ENCODE measurements at regions not wholly inside any gene's neighbourhood (a gene's known extent, or its start where the extent isn't known, plus 50 kb on each side); places are given as distances from the start of the nearest gene placed in this dataset.

DNA sequence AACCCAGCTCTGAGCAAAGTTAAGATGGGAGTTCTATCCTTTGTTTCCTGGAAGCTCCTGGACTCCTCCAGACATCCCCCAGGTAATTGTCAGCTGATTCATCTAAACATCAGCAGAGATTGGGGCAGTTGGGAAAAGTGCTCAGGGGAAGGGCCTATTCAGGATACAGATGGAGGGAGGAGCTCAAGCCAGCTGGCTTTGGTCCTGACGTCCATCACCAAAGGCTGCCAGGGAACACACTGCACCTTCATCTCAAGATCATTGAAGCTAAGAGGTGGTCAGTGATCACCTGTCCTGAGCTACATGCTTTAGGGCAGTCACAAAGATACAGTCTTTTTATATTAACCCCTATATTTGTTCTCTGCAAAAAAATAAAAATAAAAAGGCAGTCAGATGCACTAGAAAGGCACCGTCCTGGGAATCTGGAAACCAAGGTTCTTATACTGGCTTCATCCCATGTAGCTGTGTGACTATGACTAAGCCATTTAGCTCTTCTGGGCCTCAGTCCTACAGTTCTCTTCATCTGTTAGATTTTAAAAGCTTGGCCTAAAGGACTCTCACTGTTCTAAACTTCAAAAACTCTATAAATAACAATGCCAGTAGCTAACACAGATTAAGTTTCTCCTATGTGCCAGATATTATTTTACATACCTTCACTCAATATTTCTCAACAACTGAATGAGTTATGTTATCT lies 446.5 kb downstream of the BCL11A start:
- ATAC-seq: no peak
- TF ChIP-seq ZNF565 (CRISPR knock-in tag; conservative IDR thresholded peaks at IDR 0.05; ENCODE audit: low read depth): no peak
- no peak for TF ChIP-seq ARNTL (CRISPR knock-in tag; IDR thresholded peaks at IDR 0.05; ENCODE audit: borderline replicate concordance, low read depth)
- no peak for TF ChIP-seq PPARA (CRISPR knock-in tag; IDR thresholded peaks at IDR 0.05; ENCODE audit: borderline replicate concordance)
- TF ChIP-seq RARB (CRISPR knock-in tag; IDR thresholded peaks at IDR 0.05): no peak
- no peak for TF ChIP-seq ZC3H10 (CRISPR knock-in tag; IDR thresholded peaks at IDR 0.05)
- no peak for TF ChIP-seq OSR1 (CRISPR knock-in tag; IDR thresholded peaks at IDR 0.05)
- no peak for TF ChIP-seq CSDC2 (CRISPR knock-in tag; IDR thresholded peaks at IDR 0.05)
- no peak for TF ChIP-seq BACH2 (CRISPR knock-in tag; IDR thresholded peaks at IDR 0.05; ENCODE audit: borderline replicate concordance)
- TF ChIP-seq, protein P1, sequence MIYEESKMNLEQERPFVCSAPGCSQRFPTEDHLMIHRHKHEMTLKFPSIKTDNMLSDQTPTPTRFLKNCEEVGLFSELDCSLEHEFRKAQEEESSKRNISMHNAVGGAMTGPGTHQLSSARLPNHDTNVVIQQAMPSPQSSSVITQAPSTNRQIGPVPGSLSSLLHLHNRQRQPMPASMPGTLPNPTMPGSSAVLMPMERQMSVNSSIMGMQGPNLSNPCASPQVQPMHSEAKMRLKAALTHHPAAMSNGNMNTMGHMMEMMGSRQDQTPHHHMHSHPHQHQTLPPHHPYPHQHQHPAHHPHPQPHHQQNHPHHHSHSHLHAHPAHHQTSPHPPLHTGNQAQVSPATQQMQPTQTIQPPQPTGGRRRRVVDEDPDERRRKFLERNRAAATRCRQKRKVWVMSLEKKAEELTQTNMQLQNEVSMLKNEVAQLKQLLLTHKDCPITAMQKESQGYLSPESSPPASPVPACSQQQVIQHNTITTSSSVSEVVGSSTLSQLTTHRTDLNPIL (CRISPR knock-in tag; IDR thresholded peaks at IDR 0.05; ENCODE audit: low read depth): no peak
- TF ChIP-seq, protein P2, sequence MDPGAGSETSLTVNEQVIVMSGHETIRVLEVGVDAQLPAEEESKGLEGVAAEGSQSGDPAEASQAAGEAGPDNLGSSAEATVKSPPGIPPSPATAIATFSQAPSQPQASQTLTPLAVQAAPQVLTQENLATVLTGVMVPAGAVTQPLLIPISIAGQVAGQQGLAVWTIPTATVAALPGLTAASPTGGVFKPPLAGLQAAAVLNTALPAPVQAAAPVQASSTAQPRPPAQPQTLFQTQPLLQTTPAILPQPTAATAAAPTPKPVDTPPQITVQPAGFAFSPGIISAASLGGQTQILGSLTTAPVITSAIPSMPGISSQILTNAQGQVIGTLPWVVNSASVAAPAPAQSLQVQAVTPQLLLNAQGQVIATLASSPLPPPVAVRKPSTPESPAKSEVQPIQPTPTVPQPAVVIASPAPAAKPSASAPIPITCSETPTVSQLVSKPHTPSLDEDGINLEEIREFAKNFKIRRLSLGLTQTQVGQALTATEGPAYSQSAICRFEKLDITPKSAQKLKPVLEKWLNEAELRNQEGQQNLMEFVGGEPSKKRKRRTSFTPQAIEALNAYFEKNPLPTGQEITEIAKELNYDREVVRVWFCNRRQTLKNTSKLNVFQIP (CRISPR knock-in tag; IDR thresholded peaks at IDR 0.05; ENCODE audit: borderline replicate concordance, low read depth): no peak
- TF ChIP-seq ZFP30 (CRISPR knock-in tag; IDR thresholded peaks at IDR 0.05): no peak
- no peak for TF ChIP-seq TOX (CRISPR knock-in tag; IDR thresholded peaks at IDR 0.05; ENCODE audit: borderline replicate concordance)
- TF ChIP-seq SNAI2 (CRISPR knock-in tag; IDR thresholded peaks at IDR 0.05): no peak
- no peak for TF ChIP-seq ZFP3 (CRISPR knock-in tag; IDR thresholded peaks at IDR 0.05)
- no peak for TF ChIP-seq ZNF8 (CRISPR knock-in tag; IDR thresholded peaks at IDR 0.05)

DNA sequence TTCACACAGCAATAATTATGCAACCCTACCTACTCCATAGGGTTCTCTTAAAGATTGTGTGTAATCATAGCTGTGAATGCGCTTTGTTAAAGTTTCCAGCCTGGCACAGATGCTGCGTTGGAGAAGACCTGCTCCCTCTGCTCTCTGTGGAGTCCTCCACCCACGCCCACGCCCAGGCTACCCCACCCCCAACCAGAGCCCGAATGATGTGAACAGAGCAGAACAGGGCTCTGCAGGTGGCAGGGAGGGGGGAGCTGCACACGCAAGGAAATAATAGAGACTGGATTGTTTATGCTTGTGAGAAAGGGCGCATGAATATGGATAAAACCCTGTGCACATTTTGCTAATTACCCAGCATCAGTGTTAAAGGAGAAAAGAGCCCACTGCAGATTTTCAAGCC lies 447.5 kb downstream of the BCL11A start:
- TF ChIP-seq TOX (CRISPR knock-in tag; IDR thresholded peaks at IDR 0.05; ENCODE audit: borderline replicate concordance) (no peak), CSDC2 (CRISPR knock-in tag; IDR thresholded peaks at IDR 0.05) (no peak), ZNF70 (CRISPR knock-in tag; IDR thresholded peaks at IDR 0.05) (no peak), ZC3H10 (CRISPR knock-in tag; IDR thresholded peaks at IDR 0.05) (no peak), ZNF565 (CRISPR knock-in tag; conservative IDR thresholded peaks at IDR 0.05; ENCODE audit: low read depth) (no peak), PPARA (CRISPR knock-in tag; IDR thresholded peaks at IDR 0.05; ENCODE audit: borderline replicate concordance) (no peak), OSR1 (CRISPR knock-in tag; IDR thresholded peaks at IDR 0.05) (no peak), TCF4 (CRISPR knock-in tag; IDR thresholded peaks at IDR 0.05; ENCODE audit: borderline replicate concordance) (no peak), ESRRG (CRISPR knock-in tag; IDR thresholded peaks at IDR 0.05) (no peak), RARB (CRISPR knock-in tag; IDR thresholded peaks at IDR 0.05) (no peak), SNAI2 (CRISPR knock-in tag; IDR thresholded peaks at IDR 0.05) (no peak), ISL1 (CRISPR knock-in tag; IDR thresholded peaks at IDR 0.05) (no peak)
- TF ChIP-seq, protein P3, sequence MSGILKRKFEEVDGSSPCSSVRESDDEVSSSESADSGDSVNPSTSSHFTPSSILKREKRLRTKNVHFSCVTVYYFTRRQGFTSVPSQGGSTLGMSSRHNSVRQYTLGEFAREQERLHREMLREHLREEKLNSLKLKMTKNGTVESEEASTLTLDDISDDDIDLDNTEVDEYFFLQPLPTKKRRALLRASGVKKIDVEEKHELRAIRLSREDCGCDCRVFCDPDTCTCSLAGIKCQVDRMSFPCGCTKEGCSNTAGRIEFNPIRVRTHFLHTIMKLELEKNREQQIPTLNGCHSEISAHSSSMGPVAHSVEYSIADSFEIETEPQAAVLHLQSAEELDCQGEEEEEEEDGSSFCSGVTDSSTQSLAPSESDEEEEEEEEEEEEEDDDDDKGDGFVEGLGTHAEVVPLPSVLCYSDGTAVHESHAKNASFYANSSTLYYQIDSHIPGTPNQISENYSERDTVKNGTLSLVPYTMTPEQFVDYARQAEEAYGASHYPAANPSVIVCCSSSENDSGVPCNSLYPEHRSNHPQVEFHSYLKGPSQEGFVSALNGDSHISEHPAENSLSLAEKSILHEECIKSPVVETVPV (CRISPR knock-in tag; IDR thresholded peaks at IDR 0.05): no peak
- TF ChIP-seq, protein P4, sequence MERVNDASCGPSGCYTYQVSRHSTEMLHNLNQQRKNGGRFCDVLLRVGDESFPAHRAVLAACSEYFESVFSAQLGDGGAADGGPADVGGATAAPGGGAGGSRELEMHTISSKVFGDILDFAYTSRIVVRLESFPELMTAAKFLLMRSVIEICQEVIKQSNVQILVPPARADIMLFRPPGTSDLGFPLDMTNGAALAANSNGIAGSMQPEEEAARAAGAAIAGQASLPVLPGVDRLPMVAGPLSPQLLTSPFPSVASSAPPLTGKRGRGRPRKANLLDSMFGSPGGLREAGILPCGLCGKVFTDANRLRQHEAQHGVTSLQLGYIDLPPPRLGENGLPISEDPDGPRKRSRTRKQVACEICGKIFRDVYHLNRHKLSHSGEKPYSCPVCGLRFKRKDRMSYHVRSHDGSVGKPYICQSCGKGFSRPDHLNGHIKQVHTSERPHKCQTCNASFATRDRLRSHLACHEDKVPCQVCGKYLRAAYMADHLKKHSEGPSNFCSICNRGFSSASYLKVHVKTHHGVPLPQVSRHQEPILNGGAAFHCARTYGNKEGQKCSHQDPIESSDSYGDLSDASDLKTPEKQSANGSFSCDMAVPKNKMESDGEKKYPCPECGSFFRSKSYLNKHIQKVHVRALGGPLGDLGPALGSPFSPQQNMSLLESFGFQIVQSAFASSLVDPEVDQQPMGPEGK (CRISPR knock-in tag; IDR thresholded peaks at IDR 0.05; ENCODE audit: borderline replicate concordance): no peak
- TF ChIP-seq, protein P5, sequence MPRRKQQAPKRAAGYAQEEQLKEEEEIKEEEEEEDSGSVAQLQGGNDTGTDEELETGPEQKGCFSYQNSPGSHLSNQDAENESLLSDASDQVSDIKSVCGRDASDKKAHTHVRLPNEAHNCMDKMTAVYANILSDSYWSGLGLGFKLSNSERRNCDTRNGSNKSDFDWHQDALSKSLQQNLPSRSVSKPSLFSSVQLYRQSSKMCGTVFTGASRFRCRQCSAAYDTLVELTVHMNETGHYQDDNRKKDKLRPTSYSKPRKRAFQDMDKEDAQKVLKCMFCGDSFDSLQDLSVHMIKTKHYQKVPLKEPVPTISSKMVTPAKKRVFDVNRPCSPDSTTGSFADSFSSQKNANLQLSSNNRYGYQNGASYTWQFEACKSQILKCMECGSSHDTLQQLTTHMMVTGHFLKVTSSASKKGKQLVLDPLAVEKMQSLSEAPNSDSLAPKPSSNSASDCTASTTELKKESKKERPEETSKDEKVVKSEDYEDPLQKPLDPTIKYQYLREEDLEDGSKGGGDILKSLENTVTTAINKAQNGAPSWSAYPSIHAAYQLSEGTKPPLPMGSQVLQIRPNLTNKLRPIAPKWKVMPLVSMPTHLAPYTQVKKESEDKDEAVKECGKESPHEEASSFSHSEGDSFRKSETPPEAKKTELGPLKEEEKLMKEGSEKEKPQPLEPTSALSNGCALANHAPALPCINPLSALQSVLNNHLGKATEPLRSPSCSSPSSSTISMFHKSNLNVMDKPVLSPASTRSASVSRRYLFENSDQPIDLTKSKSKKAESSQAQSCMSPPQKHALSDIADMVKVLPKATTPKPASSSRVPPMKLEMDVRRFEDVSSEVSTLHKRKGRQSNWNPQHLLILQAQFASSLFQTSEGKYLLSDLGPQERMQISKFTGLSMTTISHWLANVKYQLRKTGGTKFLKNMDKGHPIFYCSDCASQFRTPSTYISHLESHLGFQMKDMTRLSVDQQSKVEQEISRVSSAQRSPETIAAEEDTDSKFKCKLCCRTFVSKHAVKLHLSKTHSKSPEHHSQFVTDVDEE (CRISPR knock-in tag; IDR thresholded peaks at IDR 0.05): no peak
- ATAC-seq: no peak
